GM21528 (cell line): ENCODE measurements at regions not wholly inside any gene's neighbourhood (a gene's known extent, or its start where the extent isn't known, plus 50 kb on each side); places are given as distances from the start of the nearest gene placed in this dataset.

Source experiments
- ATAC-seq: cut with Tn5 transposase; IDR thresholded peaks from one replicate; pipeline ENCODE4 v1.9.1; 2021; ENCODE audit warnings: mild to moderate bottlenecking, moderate library complexity; ENCODE audit not compliant: unreplicated experiment, low FRiP score

GRCh38 chr11:79857377-79858214 lies 416.8 kb upstream of the TENM4 start:
- ATAC-seq: no peak

GRCh38 chr11:79852176-79852575 lies 411.3 kb upstream of the TENM4 start:
- no peak for ATAC-seq

- ATAC-seq: no peak
These were observed 404.3 kb upstream of the TENM4 start for GRCh38 chr11:79845002-79845709.

GRCh38 chr11:79834015-79834414 lies 393.2 kb upstream of the TENM4 start:
- no peak for ATAC-seq

- ATAC-seq: no peak
These were observed 389.6 kb upstream of the TENM4 start for GRCh38 chr11:79830446-79830845.

GRCh38 chr11:79829891-79830290 lies 389.1 kb upstream of the TENM4 start:
- ATAC-seq: no peak

- no peak for ATAC-seq
These were observed 381.9 kb upstream of the TENM4 start for GRCh38 chr11:79822766-79823165.

GRCh38 chr11:79813551-79813950 lies 372.7 kb upstream of the TENM4 start:
- ATAC-seq: no peak

GRCh38 chr11:79809487-79809886 lies 368.7 kb upstream of the TENM4 start:
- ATAC-seq: no peak

GRCh38 chr11:79807506-79807905 lies 366.7 kb upstream of the TENM4 start:
- no peak for ATAC-seq

- no peak for ATAC-seq
These were observed 355.9 kb upstream of the TENM4 start for GRCh38 chr11:79796704-79797103.

- ATAC-seq: no peak
These were observed 353.9 kb upstream of the TENM4 start for GRCh38 chr11:79794484-79795393.

- ATAC-seq: no peak
These were observed 353.2 kb upstream of the TENM4 start for GRCh38 chr11:79794057-79794456.

GRCh38 chr11:79786961-79787360 lies 346.1 kb upstream of the TENM4 start:
- ATAC-seq: no peak

- no peak for ATAC-seq
These were observed 343.0 kb upstream of the TENM4 start for GRCh38 chr11:79783833-79784232.

GRCh38 chr11:79768343-79768742 lies 327.5 kb upstream of the TENM4 start:
- no peak for ATAC-seq

GRCh38 chr11:79762279-79762921 lies 321.6 kb upstream of the TENM4 start:
- no peak for ATAC-seq

GRCh38 chr11:79758325-79758724 lies 317.5 kb upstream of the TENM4 start:
- no peak for ATAC-seq

GRCh38 chr11:79747406-79747805 lies 306.6 kb upstream of the TENM4 start:
- no peak for ATAC-seq

- no peak for ATAC-seq
These were observed 304.1 kb upstream of the TENM4 start for GRCh38 chr11:79744941-79745340.
